AG04450 (cell line): ENCODE measurements at regions not wholly inside any gene's neighbourhood (a gene's known extent, or its start where the extent isn't known, plus 50 kb on each side); places are given as distances from the start of the nearest gene placed in this dataset.

Experiments
- CTCF ChIA-PET: fragments of 300-600, 350-600 bp; formaldehyde crosslinking; extraction: SDS; loops from one replicate; lab custom pipeline; 2022; ENCODE audit warnings: antibody characterized with exemption, inconsistent platforms; lab: Charles Lee
- POLR2A ChIA-PET: fragments of 350-600 bp; formaldehyde crosslinking; extraction: SDS; loops from one replicate; lab custom pipeline; 2021; ENCODE audit warnings: antibody characterized with exemption, inconsistent platforms; lab: Yijun Ruan, JAX
- DNase-seq: peaks from one replicate; pipeline ENCODE4 v3.0.0-alpha.2; 2011; ENCODE audit warnings: low read depth, low spot score
- H3K27ac ChIP-seq: one replicate; pipeline ENCODE4 v1.5.1; 2012; ENCODE audit warnings: low read depth, low read length, control low read depth
- H3K27me3 ChIP-seq: one replicate; pipeline ENCODE4 v1.6.0; 2012; ENCODE audit warnings: low read length; ENCODE audit not compliant: control insufficient read depth, insufficient read depth
- H3K4me3 ChIP-seq: 2 replicates; pipeline ENCODE4 v1.5.1; 2011; ENCODE audit warnings: mild to moderate bottlenecking, low read depth, low read length, control low read depth
- H3K9me3 ChIP-seq: 2 replicates; pipeline ENCODE4 v1.5.1; 2012; ENCODE audit warnings: low read length; ENCODE audit not compliant: control insufficient read depth, insufficient read depth
- TF ChIP-seq, protein P1 (sequence below): IDR thresholded peaks from 2 replicates; pipeline ENCODE4 v1.5.1; 2011; ENCODE audit warnings: low read depth, low read length, control low read depth, inconsistent platforms

DNA sequence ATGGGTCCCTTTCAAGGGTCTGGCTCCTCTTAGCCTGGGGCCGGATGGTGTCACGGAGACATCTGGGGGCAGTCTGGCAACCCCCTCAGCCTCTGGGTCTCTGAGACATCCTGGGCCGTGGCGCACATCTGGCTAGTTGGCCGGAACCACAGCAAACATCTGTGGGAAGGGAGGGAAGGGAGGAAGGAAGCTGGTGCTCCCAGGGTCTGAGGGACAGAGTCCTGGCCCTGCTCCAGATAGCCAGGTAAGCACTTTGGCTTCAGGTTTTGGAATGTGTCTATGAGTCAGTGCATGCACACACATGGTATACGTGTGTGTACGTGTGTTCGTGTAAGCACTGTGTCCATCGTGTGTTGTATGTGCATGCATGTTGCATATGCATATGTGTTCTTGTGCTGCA, 225.1 kb downstream of the MN1 start:
- DNase-seq: no peak
- H3K27me3 ChIP-seq: peaks cover 73% of the 10 kb centered on the region
- CTCF ChIA-PET: no interaction called here
- TF ChIP-seq, protein P1, sequence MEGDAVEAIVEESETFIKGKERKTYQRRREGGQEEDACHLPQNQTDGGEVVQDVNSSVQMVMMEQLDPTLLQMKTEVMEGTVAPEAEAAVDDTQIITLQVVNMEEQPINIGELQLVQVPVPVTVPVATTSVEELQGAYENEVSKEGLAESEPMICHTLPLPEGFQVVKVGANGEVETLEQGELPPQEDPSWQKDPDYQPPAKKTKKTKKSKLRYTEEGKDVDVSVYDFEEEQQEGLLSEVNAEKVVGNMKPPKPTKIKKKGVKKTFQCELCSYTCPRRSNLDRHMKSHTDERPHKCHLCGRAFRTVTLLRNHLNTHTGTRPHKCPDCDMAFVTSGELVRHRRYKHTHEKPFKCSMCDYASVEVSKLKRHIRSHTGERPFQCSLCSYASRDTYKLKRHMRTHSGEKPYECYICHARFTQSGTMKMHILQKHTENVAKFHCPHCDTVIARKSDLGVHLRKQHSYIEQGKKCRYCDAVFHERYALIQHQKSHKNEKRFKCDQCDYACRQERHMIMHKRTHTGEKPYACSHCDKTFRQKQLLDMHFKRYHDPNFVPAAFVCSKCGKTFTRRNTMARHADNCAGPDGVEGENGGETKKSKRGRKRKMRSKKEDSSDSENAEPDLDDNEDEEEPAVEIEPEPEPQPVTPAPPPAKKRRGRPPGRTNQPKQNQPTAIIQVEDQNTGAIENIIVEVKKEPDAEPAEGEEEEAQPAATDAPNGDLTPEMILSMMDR: no peak
- POLR2A ChIA-PET: no interaction called here
- H3K4me3 ChIP-seq: no peak overlapping the region
- H3K9me3 ChIP-seq: peaks cover 9% of the 10 kb centered on the region
- no peak overlapping the region for H3K27ac ChIP-seq

DNA sequence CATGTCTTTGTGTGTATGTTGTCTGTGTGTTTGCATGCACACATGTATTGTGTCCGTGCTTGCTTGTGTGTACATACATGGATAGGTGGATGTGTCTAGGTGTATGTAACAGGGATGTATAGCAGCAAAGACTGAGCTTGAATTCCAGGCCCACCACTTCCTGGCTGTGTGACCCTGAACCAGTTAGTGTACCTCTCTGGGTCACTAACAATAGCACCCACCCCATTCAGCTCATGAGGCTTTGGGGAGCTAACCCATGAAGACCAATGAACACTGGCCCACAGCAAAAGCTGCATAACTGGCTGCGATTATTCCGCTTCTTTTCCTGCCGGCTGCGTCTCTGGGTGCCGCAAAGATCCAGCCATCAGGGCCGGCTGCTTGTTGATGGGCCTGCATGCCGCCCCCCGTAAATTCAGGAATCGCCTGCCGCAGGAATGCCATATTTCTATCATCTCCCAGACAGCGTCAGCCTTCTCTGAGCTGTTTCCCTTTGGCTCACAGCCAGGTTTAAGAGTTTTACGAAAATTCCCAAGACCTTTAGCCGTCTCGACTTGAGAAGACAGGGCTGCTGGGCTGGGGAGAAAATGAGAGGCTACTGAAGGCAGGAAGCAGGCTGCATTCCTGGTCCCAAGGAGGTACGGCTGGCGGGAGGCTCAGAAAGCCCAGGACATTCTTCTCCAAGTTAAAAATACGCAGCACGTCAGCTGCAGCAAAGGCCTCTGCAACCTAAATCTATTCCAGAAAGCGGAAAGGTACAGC, 224.6 kb downstream of the MN1 start:
- Histone ChIP-seq H3K4me3 (no peak overlapping the region), H3K9me3 (peaks cover 8% of the 10 kb centered on the region), H3K27me3 (peaks cover 71% of the 10 kb centered on the region), H3K27ac (no peak overlapping the region)
- ChIA-PET POLR2A (interaction anchor here (0.6 kb wide), 1 partner anchor 135 kb away, joined by 4 read pairs; no protein-coding TSS in a partner anchor), CTCF (no interaction called here)
- DNase-seq: peak; percentile 34
- TF ChIP-seq, protein P1: no peak

DNA sequence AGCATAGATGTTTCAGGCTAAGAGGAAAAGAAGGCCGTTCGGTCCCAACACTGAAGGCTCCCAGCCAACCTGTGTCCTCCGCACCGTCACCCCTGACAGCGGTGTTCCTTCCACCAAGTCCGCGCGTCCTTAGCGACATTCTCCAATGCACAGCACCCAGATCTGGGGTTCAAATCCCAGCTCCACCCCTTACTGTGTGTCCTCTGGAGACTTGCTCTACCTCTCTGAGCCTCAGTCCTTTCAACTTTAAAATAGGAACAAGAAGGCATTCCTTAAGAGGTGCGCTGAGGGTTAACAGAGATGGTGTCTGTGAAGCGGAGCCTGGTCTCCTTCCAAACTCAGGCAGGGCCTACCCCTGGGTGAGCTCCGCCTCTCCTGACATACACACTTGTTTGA, 224.0 kb downstream of the MN1 start:
- H3K9me3 ChIP-seq: peaks cover 3% of the 10 kb centered on the region
- H3K27ac ChIP-seq: no peak overlapping the region
- POLR2A ChIA-PET: interaction anchor here (0.6 kb wide), 1 partner anchor 135 kb away, joined by 4 read pairs; no protein-coding TSS in a partner anchor
- no peak overlapping the region for H3K4me3 ChIP-seq
- H3K27me3 ChIP-seq: peaks cover 65% of the 10 kb centered on the region
- CTCF ChIA-PET: no interaction called here
- DNase-seq: no peak
- TF ChIP-seq, protein P1: no peak

DNA sequence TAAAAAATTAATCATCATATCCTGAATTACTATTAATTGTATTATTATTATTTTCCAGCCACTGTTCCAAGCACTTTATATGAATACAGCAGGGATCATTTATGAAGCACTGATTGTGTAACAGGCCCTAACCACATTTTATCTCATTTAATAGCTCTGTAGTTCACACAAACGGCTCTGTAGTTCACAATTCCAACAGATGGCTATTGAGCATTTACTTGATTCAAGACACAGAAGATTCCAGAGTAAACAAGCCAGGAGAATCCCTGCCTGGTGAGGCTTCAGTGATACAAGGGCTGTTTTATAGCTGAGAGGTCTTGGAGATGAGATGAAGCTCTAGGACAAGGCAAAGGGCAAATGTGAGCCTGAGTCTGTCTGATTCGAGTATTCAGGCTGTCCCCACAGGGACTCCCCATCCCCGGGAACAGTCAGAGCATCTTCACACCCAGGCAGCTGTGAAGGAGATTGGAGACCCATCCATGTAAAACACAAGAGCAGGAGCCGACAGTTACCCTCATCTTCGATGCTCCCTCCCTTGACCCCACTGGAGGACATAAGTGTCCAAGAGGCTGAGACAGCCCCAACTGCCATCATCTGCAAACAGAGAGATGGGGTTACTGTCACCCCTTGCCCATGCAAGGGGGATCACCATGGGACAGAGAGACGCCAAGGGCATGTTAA, 222.5 kb downstream of the MN1 start:
- H3K27me3 ChIP-seq: peaks cover 59% of the 10 kb centered on the region
- H3K9me3 ChIP-seq: no peaks in the 10 kb centered on the region; the same call in 1 of the 2 replicates
- ChIA-PET POLR2A (no interaction called here), CTCF (interaction anchor here (1.0 kb wide), 1 partner anchor 173 kb away, joined by 3 read pairs; no protein-coding TSS in a partner anchor)
- no peak overlapping the region for H3K4me3 ChIP-seq
- DNase-seq: no peak
- H3K27ac ChIP-seq: no peak overlapping the region
- TF ChIP-seq, protein P1: no peak
